T-helper 2 cell treated with Interferon-gamma antibody and Interleukin-4, amounts not matched to agents 5 μg/mL and 100 μg/mL, for 36 hours (primary cell): ENCODE measurements at regions not wholly inside any gene's neighbourhood (a gene's known extent, or its start where the extent isn't known, plus 50 kb on each side); places are given as distances from the start of the nearest gene placed in this dataset.
"Not testable (repeated sequence)": the region's sequence is repeated elsewhere in the genome, so short reads cannot be mapped to it uniquely, and the experiment has no call there.

Experiments used
- DNase-seq: peaks from one replicate; pipeline ENCODE4 v3.0.0; 2021; ENCODE audit warnings: low spot score
- H3K27ac Mint-ChIP-seq: one replicate; pipeline ENCODE4 v1.8.0; 2021; ENCODE audit warnings: mild to moderate bottlenecking, mixed read lengths
- H3K27me3 Mint-ChIP-seq: one replicate; pipeline ENCODE4 v1.8.0; 2021; ENCODE audit warnings: low read depth, mixed read lengths
- H3K36me3 Mint-ChIP-seq: one replicate; pipeline ENCODE4 v1.8.0; 2021; ENCODE audit warnings: low read depth, mixed read lengths
- H3K4me1 Mint-ChIP-seq: one replicate; pipeline ENCODE4 v1.8.0; 2021; ENCODE audit warnings: low read depth, mixed read lengths
- H3K4me3 Mint-ChIP-seq: one replicate; pipeline ENCODE4 v1.8.0; 2022; ENCODE audit warnings: mild to moderate bottlenecking, moderate library complexity, mixed read lengths
- H3K9me3 Mint-ChIP-seq: one replicate; pipeline ENCODE4 v1.8.0; 2021; ENCODE audit warnings: mixed read lengths

DNA sequence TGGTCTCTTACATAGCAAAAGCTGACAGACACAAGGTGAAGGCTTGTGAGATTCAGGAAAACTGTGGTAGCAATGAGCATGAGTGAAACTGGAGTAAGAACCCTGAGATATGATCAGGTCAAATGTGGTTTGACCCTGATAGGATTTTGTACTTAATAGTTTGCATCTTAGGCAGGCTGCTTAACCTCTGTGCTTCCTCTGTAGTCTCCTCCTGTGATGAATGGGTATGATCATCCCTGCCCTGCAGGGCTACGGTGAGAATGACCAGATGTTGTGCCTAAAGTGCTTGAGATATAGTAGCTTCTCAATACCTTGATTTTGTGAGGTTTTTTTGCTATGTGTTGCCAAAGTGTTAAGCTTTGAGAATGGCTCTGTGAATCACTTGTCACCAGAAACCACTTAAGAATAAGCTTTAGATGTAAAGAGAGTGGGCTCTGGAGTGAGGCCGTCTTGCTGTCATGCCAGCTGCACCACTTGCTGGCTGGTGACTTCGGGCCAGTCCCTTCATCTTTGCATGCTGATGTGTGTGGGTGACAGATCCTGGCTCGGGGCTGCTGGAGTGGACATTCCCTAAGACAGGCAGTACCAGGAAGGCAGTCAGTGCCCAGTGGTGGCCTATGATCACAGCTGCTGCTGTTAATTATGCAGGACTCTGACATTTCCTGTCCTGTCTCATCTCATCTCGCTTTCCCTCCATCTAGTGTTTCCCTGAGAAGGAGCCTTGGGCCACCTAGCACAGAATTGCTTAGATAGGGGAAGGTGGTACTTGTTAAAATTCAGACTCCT lies 254.7 kb downstream of the NFATC2 start:
- H3K4me1 Mint-ChIP-seq, result peaks cover 5% of the 10 kb centered on the region
- DNase-seq, result no peak
- H3K4me3 Mint-ChIP-seq, result no peak overlapping the region
- no peaks in the 10 kb centered on the region for H3K36me3 Mint-ChIP-seq
- H3K27ac Mint-ChIP-seq, result no peak overlapping the region
- H3K9me3 Mint-ChIP-seq, result no peaks in the 10 kb centered on the region
- H3K27me3 Mint-ChIP-seq, result peaks cover 1% of the 10 kb centered on the region

DNA sequence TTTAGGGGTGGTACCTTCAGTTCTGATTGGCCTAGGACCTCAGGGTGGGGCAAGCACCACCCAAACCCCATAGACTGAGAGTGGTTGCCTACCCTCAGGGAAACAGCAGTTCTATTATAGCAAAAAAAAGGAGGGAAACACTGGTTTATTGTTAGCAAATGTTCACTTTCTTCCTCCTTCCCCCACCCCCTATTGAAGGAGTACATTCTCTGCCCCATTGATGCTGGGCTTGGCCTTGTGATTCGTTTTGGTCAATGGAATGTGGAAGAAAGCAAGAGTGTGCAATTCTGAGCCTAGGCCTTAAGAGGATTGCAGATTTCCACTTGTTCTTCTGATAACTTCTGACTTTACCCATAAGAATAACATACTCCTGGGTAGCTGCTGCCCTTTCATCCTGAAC lies 255.8 kb downstream of the NFATC2 start:
- no peaks in the 10 kb centered on the region for H3K27me3 Mint-ChIP-seq
- no peak overlapping the region for H3K4me3 Mint-ChIP-seq
- no peak overlapping the region for H3K27ac Mint-ChIP-seq
- H3K36me3 Mint-ChIP-seq, result no peaks in the 10 kb centered on the region
- no peak for DNase-seq
- H3K4me1 Mint-ChIP-seq, result peaks cover 5% of the 10 kb centered on the region
- no peaks in the 10 kb centered on the region for H3K9me3 Mint-ChIP-seq

- no peaks in the 10 kb centered on the region for H3K27me3 Mint-ChIP-seq
- H3K9me3 Mint-ChIP-seq, result no peaks in the 10 kb centered on the region
- H3K4me1 Mint-ChIP-seq, result peaks cover 5% of the 10 kb centered on the region
- H3K36me3 Mint-ChIP-seq, result no peaks in the 10 kb centered on the region
- no peak overlapping the region for H3K27ac Mint-ChIP-seq
- DNase-seq, result no peak
- no peak overlapping the region for H3K4me3 Mint-ChIP-seq
Measured at GRCh38 chr20:51285684-51286083, 256.8 kb downstream of the NFATC2 start.

- no peak overlapping the region for H3K4me3 Mint-ChIP-seq
- peaks cover 5% of the 10 kb centered on the region for H3K4me1 Mint-ChIP-seq
- H3K27me3 Mint-ChIP-seq, result no peaks in the 10 kb centered on the region
- no peak for DNase-seq
- no peaks in the 10 kb centered on the region for H3K36me3 Mint-ChIP-seq
- no peak overlapping the region for H3K27ac Mint-ChIP-seq
- no peaks in the 10 kb centered on the region for H3K9me3 Mint-ChIP-seq
Measured at GRCh38 chr20:51284871-51285270, 257.6 kb downstream of the NFATC2 start.

GRCh38 chr20:51284176-51284575 lies 258.3 kb downstream of the NFATC2 start:
- no peak overlapping the region for H3K27ac Mint-ChIP-seq
- H3K36me3 Mint-ChIP-seq, result no peaks in the 10 kb centered on the region
- H3K27me3 Mint-ChIP-seq, result peaks cover 4% of the 10 kb centered on the region
- H3K4me3 Mint-ChIP-seq, result no peak overlapping the region
- H3K4me1 Mint-ChIP-seq, result peaks cover 5% of the 10 kb centered on the region
- no peak for DNase-seq
- no peaks in the 10 kb centered on the region for H3K9me3 Mint-ChIP-seq

DNA sequence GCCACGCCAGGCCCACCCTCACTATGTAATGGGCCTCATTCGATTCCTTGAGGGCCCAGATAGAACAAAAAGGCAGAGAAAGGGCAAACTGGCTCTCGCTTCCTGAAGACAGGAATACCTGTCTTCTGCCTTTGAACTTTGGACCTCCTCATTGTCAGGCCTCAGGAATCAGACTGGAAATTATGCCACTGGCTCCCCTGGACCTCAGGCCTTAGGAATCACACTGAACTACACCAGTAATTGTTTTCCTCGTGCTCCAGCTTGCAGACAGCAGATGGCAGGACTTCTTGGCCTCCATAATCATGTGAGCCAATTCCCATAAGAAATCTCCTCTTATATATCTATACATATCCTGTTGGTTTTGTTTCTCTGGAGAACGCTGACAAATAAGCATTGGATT lies 258.6 kb upstream of the KCNG1 start:
- Mint-ChIP-seq H3K4me3 (no peak overlapping the region), H3K4me1 (no peaks in the 10 kb centered on the region), H3K27me3 (peaks cover 11% of the 10 kb centered on the region), H3K9me3 (no peaks in the 10 kb centered on the region), H3K36me3 (no peaks in the 10 kb centered on the region), H3K27ac (no peak overlapping the region)
- no peak for DNase-seq

DNA sequence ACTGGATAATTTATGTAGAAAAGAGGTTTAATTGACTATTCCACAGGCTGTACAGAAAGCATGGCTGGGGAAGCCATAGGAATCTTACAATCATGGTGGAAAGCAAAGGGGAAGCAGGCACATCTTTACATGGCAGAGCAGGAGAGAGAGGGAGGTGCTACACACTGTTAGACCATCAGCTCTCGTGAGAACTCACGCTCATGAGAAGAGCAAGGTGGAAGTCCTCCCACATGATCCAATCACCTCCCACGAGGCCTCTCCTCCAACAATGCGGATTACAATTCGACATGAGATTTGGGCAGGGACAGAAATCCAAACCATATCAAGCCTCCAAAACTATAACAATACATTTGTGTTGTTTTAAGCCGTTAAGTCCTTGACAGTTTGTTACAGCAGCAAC lies 257.1 kb upstream of the KCNG1 start:
- H3K4me1 Mint-ChIP-seq, result no peaks in the 10 kb centered on the region
- H3K27me3 Mint-ChIP-seq, result peaks cover 19% of the 10 kb centered on the region
- H3K27ac Mint-ChIP-seq, result no peak overlapping the region
- H3K9me3 Mint-ChIP-seq, result no peaks in the 10 kb centered on the region
- no peak for DNase-seq
- H3K36me3 Mint-ChIP-seq, result no peaks in the 10 kb centered on the region
- no peak overlapping the region for H3K4me3 Mint-ChIP-seq

DNA sequence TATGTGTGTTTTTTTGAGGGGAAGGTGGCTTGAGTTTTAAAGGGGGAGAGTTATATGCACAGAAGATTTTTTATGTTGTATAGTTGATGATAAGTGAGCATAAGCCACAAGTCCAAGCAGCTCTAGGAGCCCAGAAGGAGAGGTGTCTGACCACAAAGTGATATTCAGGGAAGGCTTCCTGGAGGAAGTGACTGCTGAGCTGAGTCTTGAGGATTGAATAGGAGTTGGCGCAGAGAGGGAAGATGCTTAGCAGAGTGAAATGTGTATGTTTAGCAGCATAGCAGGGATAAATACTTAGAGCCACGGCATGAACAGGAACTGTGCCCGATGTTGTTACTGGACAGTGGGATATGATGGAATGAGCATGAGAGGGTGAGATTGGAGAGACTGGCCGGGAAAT lies 255.1 kb upstream of the KCNG1 start:
- no peaks in the 10 kb centered on the region for H3K9me3 Mint-ChIP-seq
- H3K4me1 Mint-ChIP-seq, result no peaks in the 10 kb centered on the region
- H3K27me3 Mint-ChIP-seq, result peaks cover 22% of the 10 kb centered on the region
- no peak overlapping the region for H3K4me3 Mint-ChIP-seq
- no peak for DNase-seq
- H3K36me3 Mint-ChIP-seq, result no peaks in the 10 kb centered on the region
- no peak overlapping the region for H3K27ac Mint-ChIP-seq

DNA sequence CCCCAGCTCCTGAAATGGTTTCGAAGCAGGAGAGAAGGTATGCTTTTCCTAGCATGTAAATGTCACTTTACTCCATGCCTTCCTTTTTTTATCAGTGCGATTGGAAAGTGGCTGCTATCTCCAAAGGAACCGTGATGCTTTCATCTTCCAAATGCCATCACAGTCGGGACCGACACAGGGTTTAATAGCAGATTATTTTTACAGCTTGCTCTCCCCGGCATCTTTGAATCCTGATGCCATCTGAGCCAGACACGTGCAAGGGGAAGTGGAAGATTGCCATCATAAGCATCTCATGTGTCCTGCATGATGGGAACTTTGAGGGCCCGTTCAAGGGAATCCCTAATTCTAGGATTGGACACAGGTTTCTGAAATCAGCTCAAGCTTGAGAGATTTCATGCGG lies 253.4 kb upstream of the KCNG1 start:
- Mint-ChIP-seq H3K36me3 (no peaks in the 10 kb centered on the region), H3K27me3 (peaks cover 25% of the 10 kb centered on the region), H3K9me3 (no peaks in the 10 kb centered on the region), H3K27ac (no peak overlapping the region), H3K4me1 (no peaks in the 10 kb centered on the region), H3K4me3 (no peak overlapping the region)
- DNase-seq, result no peak

DNA sequence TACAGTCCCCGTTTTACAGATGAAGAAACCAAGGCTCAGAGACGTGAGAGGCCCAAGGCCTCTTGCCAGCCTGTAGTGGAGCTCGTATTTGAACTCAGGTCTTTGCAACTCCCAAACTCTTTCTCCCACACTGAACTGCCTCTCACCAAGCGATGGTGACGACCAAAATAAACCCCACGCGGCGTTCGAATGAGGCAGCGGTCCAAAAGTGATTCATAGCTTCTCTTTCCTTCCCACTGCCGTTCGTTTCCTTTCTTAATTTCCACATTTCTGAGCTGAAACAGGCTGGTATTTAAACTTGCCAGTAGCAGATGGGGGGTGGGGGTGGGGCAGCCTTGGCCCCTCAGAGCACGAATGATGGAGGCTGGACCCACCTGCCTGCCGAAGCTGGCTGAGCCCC lies 252.9 kb upstream of the KCNG1 start:
- no peak overlapping the region for H3K4me3 Mint-ChIP-seq
- no peaks in the 10 kb centered on the region for H3K36me3 Mint-ChIP-seq
- DNase-seq, result no peak
- no peak overlapping the region for H3K27ac Mint-ChIP-seq
- H3K4me1 Mint-ChIP-seq, result no peaks in the 10 kb centered on the region
- no peaks in the 10 kb centered on the region for H3K9me3 Mint-ChIP-seq
- H3K27me3 Mint-ChIP-seq, result peaks cover 25% of the 10 kb centered on the region

DNA sequence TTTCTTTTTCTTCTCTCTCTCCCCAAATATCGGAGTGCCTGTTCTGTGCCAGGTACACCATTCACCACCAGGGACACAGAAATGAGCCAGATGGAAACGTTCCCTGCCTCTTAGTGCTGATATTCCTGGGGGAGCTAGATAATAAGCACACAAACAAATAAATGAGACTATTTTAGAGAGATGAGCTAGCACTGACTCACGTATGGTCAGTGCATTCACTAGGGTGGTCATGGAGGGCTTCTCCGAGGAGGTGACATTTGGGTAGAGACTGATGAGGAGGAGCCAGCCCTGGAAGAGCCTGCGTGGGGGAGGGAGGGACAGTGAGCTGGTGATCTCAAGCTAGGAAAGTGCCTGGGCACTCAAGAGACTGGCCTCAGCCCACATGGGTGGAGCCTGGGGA lies 252.3 kb upstream of the KCNG1 start:
- H3K27me3 Mint-ChIP-seq, result peaks cover 25% of the 10 kb centered on the region
- no peak overlapping the region for H3K4me3 Mint-ChIP-seq
- H3K9me3 Mint-ChIP-seq, result no peaks in the 10 kb centered on the region
- H3K36me3 Mint-ChIP-seq, result no peaks in the 10 kb centered on the region
- no peaks in the 10 kb centered on the region for H3K4me1 Mint-ChIP-seq
- H3K27ac Mint-ChIP-seq, result no peak overlapping the region
- no peak for DNase-seq

DNA sequence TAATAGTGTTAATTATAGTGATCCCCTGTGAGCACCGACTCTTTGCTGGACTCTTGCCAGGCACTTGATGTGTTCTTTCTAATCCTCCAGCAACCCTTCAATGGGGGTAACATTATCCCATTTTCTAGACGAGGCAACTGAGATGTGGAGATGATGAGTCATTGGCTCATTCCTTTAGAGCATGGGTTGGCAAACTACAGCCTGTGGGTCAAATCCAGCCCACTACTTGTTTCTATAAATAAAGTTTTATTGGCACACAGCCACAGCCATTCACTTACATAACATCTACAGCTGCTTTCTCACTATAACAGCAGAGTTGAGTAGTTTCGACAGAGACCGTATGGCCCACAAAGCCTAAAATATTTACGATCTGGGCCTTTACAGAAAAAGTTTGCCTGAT lies 249.5 kb upstream of the KCNG1 start:
- Mint-ChIP-seq H3K9me3 (no peaks in the 10 kb centered on the region), H3K4me3 (no peak overlapping the region), H3K4me1 (no peaks in the 10 kb centered on the region), H3K27me3 (peaks cover 18% of the 10 kb centered on the region), H3K27ac (no peak overlapping the region), H3K36me3 (no peaks in the 10 kb centered on the region)
- no peak for DNase-seq

DNA sequence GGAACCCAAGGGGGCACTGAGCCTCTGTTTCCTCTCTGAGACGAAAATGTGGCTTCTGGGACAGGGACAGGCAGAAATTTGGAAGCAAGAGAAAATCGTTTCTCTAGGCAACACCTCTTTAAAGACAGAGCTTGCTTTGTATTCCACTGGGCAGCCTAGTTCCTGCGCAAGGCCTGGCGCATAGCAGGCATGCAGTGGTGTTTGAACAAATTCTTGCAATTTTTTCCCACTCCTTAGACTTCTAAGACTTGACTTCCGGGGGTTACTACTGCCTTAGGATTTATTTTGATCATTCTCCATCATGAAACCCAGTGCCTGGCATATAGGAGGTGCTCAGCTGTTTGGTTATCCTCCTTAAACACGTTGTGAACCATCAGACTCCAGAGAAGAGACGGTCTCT lies 249.0 kb upstream of the KCNG1 start:
- H3K9me3 Mint-ChIP-seq, result no peaks in the 10 kb centered on the region
- no peaks in the 10 kb centered on the region for H3K4me1 Mint-ChIP-seq
- H3K36me3 Mint-ChIP-seq, result no peaks in the 10 kb centered on the region
- H3K27ac Mint-ChIP-seq, result no peak overlapping the region
- no peak for DNase-seq
- no peak overlapping the region for H3K4me3 Mint-ChIP-seq
- peaks cover 17% of the 10 kb centered on the region for H3K27me3 Mint-ChIP-seq

- not testable (repeated sequence) for H3K36me3 Mint-ChIP-seq, H3K9me3 Mint-ChIP-seq, H3K27ac Mint-ChIP-seq, H3K4me1 Mint-ChIP-seq, H3K4me3 Mint-ChIP-seq, DNase-seq
- H3K27me3 Mint-ChIP-seq, result peaks cover 12% of the 10 kb centered on the region
Measured at GRCh38 chr20:51271289-51271688, 248.4 kb upstream of the KCNG1 start.

GRCh38 chr20:51269671-51270070 lies 246.8 kb upstream of the KCNG1 start:
- H3K9me3 Mint-ChIP-seq, result no peaks in the 10 kb centered on the region
- no peak for DNase-seq
- peaks cover 6% of the 10 kb centered on the region for H3K27me3 Mint-ChIP-seq
- no peaks in the 10 kb centered on the region for H3K36me3 Mint-ChIP-seq
- H3K4me3 Mint-ChIP-seq, result no peak overlapping the region
- no peaks in the 10 kb centered on the region for H3K4me1 Mint-ChIP-seq
- no peak overlapping the region for H3K27ac Mint-ChIP-seq
